DOHH2 (cell line): ENCODE measurements at regions not wholly inside any gene's neighbourhood (a gene's known extent, or its start where the extent isn't known, plus 50 kb on each side); places are given as distances from the start of the nearest gene placed in this dataset.

ENCODE experiments used
- EZH2phosphoT487 ChIP-seq: fragments of 200-600 bp; sonication (generic); IDR thresholded peaks from 2 replicates; pipeline ENCODE4 v1.6.1; 2017; ENCODE audit warnings: borderline replicate concordance, mild to moderate bottlenecking, antibody characterized with exemption, low read length, moderate library complexity, mixed read lengths
- TF ChIP-seq, protein P1 (sequence below): fragments of 200-600 bp; sonication (generic); IDR thresholded peaks from one replicate; pipeline ENCODE4 v1.5.1; 2014; ENCODE audit warnings: antibody characterized with exemption, mild to moderate bottlenecking, low read depth, low read length; ENCODE audit not compliant: poor library complexity, severe bottlenecking

- TF ChIP-seq, protein P1, sequence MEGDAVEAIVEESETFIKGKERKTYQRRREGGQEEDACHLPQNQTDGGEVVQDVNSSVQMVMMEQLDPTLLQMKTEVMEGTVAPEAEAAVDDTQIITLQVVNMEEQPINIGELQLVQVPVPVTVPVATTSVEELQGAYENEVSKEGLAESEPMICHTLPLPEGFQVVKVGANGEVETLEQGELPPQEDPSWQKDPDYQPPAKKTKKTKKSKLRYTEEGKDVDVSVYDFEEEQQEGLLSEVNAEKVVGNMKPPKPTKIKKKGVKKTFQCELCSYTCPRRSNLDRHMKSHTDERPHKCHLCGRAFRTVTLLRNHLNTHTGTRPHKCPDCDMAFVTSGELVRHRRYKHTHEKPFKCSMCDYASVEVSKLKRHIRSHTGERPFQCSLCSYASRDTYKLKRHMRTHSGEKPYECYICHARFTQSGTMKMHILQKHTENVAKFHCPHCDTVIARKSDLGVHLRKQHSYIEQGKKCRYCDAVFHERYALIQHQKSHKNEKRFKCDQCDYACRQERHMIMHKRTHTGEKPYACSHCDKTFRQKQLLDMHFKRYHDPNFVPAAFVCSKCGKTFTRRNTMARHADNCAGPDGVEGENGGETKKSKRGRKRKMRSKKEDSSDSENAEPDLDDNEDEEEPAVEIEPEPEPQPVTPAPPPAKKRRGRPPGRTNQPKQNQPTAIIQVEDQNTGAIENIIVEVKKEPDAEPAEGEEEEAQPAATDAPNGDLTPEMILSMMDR, result no peak
- TF ChIP-seq EZH2phosphoT487, result no peak
Observed at GRCh38 chr2:183490489-183490888, 366.2 kb downstream of the NUP35 start.
